GM21526 (cell line): ENCODE measurements at regions not wholly inside any gene's neighbourhood (a gene's known extent, or its start where the extent isn't known, plus 50 kb on each side); places are given as distances from the start of the nearest gene placed in this dataset.
A peak's percentile ranks its signal among the peaks of the same experiment; 100 is the strongest.

Experiments used
- ATAC-seq: cut with Tn5 transposase; IDR thresholded peaks from one replicate; pipeline ENCODE4 v1.9.1; 2021; ENCODE audit warnings: moderate library complexity; ENCODE audit not compliant: unreplicated experiment, low FRiP score

DNA sequence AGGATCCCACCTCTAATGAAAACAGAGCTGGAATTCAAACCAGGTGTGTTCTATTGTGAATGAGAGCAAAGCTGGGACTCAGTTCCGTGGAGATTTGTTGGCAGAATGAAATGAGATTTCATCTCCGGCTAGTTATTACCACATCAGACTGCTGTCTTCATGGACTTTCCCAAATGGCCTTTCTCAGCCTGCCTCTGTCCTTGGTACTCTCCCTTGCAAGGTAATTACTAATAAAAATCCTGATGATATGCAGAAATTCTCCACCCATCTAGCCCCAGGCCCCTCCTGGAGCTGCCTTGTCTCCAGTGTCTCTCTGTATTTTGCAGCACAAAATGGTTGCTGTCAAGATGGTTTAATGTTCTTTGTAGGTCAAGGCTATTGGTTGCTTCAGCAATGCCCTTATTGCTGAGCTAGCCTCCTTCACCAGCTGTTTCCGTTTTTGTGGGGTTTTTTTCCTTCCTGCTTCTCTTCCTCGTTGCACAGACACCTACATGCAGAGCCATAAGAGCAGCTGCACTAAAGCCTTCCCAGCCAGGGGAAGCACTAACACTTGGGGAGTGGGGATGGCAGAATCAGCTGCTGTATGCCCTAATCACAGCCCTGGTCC lies 185.0 kb upstream of the GHITM start:
- ATAC-seq: no peak

DNA sequence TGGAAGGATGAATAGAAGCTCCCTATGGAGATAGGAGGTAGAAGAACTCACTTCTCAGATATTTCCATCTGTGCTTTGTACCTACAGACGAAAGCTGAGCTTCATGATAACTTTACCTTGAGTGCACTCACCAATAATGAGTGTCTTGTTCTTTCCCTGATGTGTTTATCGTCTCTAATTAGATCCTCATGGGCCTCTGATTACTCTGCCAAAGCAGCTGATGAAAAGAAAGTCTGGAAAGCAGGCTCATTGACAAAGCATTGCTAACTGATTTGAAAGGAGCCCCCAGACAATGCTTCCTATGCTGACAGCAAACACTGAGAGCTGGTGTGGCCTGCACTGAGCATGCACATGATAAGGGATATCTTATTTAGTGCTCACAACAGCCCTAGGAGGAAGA lies 183.9 kb upstream of the GHITM start:
- ATAC-seq: no peak

DNA sequence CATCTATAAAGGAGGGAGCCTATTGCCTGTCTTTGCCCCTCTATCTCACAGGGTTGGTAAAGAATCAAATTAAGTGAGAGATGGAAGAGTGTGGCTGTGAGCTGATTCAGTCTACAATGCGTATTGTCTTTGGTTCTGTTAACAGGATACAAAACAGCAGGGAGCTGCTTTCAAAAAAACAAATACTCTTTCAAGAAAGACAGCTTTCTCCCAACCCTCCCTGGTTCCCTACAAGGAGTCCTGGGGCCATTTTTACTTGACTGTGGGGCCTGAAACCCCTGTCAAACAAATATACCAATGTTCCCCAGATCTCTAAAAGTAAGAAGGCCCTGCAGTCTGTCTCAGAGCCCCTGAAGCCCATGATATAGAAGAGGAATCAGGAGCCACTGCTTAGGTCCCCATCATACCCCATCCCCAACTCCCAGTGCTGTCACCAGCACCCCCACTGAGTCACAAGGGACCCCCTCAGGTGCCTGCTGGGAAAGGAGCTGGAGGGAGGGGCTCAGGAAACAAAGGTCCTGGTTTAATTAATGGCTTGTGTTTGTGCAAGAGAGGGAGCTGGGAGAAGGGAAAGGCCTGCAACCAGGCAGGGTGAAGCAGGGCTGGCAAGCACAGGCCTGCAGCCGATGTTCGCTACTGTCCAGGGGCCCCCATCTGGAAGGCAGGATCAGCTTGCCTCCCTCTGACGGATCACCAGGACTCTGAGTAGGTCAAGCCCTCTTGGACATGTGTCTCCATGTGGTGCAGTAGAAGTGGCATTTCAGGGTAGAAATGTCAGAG lies 182.0 kb upstream of the GHITM start:
- ATAC-seq: no peak

DNA sequence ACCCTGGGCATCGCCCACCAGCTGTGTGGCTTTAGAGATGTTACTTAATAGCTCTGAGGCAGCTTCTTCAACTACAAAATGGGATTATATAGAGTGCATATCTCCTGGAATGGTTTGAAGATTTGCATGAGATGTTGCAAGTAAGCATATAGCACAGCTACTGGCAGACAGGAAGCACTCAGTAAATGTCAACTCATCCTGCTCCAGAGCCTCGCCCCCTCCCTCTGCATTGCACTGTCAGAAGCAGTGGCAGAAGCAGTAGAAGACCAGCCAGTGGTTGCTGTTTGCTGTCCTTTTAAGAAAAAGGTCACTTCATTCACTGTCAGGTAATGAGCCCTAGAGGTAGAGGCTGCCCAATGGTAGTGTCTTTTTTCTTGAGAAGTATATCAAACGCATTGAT lies 180.0 kb upstream of the GHITM start:
- no peak for ATAC-seq

DNA sequence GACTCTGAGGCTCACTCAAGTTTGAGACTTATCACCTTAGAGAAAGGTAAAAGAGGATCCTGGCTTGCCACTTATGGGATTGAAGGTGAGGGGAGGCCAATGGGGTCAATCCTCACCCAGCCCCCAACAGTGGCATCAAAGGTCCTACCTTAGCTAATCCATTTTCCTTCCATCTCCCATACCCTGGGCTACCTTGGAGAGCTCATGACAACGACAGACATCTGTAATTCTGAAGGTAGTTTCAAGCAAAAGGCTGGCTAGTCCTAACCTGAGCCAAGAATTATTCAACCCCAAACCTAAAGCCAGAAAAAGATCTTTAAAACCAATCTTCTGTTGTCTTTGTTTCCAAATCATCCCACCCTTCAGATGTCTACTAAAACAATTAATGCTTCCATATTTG lies 179.2 kb upstream of the GHITM start:
- ATAC-seq: no peak

DNA sequence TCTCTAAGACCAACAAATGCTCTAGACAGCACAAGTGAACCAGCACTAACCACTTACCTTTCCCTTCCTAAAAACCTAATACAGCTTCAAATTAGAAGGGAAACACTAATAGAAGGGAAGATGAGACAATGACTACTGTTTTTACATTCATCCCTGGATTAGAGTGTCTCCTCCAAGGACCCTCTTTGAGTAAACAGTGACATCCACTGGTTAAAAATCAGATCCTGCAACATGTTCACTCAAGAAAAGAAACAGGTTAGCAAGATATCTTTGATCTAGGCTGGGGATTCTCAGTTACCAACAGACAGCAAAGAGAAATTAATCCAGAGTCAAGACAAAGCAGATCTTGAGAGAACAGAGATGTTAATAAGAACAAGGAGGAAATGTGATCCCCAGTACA lies 177.7 kb upstream of the GHITM start:
- ATAC-seq: no peak

DNA sequence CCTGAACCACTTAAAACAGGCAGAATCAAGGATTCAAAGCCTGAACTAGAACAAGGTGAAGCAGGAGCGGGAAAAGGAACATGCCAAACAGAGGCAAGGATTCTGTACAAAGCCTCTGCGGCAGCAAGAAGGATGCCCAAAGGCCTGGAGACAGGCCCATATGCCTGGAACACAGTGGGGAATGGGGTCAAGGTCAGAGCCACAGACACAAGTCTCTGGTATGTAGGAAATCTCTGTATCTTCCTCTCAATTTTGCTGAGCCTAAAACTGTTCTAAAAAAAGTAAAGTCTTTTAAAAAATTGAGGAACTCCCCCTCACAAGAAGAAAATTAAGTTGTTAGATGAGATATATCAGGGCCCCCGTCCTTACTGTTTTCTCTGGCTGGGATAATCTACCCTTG lies 175.9 kb upstream of the GHITM start:
- no peak for ATAC-seq

DNA sequence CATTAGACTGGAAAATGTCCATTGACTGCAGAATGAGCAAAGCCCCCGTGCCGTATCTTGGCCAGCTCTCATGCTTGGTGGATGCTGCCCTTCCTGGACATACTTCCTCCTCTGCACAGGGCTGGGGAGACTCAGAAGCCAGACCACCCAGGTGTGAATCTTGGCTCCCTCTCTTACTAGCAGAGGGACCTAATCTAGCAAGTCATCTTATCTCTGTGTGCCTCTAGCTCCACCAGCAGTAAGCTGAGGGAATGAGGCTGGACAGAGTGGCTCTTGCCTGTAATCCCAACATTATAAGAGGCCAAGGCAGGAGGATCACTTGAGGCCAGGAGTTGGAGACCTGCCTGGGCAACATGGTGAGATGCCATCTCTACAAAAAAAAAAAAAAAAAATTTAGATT lies 173.8 kb upstream of the GHITM start:
- no peak for ATAC-seq

DNA sequence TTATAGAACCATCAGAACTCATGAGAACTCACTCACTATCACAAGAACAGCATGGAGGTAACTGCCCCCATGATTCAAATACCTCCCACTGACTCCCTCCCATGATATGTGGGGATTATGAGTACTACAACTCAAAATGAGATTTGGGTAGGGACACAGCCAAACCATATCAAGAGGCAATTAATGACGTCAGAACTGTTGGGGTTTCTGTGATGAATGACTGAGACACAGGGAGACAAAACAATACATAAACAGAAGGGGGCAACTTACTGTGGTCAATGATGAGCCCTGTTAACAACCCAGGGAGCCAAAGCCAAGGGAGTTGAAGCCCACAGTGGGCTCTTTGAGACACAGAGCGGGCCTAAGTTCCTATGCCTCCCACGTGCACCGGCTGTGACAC lies 171.3 kb upstream of the GHITM start:
- ATAC-seq: no peak

DNA sequence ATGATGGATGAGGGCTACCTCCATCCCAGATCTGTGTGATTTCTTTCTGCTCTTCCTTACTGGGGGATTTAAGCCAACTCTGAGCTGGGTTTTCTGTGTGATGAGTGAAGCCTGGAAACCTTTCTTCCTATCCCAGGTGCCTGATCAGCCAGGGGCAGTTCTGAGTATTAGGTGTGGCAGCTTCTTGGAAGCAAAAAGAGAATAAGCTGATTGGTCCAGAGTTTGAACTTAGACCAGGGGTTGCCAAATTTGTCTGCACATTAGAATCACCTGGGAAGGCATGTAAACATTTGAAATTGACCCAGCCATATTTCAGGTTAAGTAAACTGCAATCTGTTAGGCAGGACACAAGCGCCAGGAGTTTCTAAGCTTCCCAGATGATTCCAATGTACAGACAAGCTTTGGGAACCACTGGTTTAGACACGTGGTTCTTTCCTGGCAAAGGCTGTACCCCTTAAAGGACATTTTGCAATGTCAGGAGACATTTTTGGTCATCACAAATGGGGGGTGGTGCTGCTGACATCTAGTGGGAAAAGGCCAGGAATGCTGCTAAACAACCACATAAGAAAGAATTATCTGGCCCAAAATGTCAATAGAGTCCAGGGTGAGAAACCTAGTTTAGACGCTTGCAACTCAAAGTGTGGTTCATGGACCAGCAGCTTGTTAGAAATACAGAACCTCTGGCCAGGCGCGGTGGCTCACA lies 160.5 kb upstream of the GHITM start:
- no peak for ATAC-seq

DNA sequence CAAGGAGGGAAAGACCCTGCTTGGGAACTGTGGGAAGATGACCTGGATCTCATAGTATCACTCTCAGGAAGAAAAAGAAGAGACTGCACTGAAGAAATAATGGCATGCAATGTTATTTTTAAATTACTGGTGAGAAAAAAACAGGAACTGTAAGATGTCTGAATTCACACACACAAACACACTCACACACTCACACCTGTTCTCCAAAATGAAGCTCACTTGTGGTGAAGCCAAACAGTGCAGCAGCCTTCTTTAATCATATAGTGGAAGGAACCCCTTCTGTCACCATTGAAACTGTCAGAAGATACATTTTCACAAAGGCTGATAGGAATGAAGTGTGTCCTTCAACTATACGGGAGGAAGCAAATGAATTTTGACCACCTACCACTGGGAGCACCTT lies 156.5 kb upstream of the GHITM start:
- ATAC-seq: peak; percentile 46

DNA sequence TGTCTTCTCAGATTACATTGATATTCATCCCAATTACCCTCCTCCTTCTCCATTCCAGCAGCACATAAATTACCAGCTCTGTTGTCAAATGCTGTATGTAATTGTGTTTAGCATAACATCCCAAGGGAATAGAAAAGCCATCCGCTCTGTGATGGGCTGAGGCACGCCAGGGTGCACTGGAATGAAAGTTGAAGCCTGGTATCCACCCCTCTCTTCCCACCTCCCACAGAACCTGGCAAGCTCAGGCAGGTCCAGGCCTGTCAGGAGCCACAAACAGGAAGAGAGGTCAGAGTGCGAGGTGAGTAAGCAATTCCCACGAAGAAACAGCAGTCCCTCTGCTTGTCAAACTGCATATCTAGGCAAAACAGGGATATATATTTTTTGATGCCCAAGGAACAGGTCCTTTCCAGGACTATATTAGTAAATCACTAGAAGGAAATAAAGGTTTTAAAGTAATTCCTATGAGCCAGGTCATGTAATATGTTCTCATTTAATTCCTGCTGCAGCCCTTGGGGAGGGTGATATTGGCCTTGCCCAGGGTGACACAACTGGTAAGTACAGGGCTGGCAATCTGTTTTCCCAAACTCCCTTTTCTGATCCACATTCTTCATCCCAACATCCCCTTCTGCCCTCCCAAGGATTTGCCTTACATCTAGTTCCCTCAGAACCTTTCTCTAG lies 155.6 kb upstream of the GHITM start:
- ATAC-seq: no peak

DNA sequence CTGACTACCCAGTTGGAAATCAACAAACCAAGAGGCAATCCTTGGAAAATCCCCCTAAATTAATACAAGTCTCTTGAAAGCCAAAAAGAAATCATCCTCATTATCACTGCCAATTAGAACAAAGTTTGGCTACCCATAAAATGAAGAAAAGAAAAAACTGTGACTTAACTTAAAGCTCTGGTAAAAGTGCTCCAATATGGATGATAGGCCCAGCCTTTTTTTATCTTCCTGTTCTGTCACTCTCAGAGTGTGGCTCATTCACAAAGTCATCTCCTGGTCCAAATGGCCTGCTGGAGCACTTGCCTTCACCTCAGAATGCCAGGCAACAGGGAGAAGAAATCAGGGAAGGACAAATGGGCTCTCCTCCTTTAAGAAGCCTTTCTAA lies 155.1 kb upstream of the GHITM start:
- ATAC-seq: no peak

DNA sequence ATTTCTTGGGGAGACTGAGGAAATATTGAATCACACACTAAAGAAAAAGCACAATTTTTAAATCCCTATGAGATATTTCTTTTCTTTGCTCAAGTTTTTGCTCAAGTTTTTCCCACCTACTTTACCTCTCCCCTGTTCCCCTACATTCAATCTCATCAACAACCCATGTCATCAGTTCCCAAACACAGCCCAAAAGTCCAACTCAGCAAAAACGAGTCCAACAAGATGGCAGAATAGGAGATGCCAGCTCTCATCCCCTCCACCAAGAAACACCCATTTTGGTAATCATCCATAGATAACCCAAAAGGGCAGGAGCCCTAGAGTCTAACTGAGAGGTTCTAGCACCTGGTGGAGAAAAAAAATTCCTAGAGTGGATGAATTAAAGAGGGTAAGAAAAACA lies 152.5 kb upstream of the GHITM start:
- ATAC-seq: no peak

DNA sequence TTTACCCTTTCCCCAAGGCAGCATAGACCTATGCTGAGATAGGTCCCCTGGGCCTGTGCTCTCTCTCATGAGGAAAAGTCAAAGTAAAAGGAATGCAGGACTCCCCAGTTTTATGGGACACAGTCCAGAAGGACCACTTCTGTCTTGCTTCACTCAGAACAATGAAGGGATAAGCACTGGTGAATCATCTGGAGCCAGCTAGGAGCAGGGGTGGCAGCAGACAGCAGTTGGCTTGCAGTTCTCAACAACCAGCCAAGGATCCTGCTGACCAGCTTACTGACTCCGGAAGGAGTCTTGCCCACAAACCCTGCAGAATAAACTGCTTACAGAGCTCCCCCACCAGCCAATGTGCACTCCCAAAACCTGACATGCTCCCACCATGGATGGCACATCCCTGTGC lies 152.1 kb upstream of the GHITM start:
- no peak for ATAC-seq

DNA sequence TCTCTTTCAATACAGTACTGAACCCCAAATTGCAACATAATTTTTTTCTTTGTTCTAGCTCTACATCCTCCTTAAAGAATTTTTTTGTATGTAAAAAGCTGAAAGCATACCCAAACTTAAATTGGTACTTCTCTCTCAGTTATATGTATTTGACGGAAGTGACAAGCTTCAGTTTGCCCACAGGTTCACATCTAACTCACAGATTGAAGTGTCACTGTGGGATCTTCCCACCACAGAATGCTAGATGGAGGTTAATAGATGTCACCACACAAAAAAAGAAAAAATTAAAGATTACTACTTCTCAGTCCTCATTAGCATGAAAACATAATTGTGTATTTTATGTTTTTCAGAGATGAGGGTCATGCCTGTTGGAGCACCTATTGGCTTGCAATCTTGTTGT lies 150.9 kb upstream of the GHITM start:
- no peak for ATAC-seq

DNA sequence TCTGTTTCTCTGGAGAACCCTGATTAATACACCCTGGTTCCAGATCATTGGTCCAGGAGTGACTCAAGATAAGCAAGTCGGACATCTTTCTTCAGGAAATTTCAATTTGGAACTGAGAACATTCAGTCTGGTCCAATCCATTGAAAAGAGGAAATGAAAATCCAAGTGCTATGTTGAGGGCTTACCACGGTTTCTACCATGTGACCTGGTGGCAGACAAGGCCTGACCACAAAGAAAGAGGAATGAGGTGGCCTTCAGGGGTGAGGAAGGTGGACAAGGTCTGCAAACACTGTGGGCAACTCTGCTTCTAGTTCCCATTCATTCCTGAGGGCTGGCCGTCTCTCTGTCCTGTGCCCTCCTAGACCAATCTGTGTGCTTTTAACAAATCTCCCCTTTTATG lies 149.2 kb upstream of the GHITM start:
- ATAC-seq: peak; percentile 95

DNA sequence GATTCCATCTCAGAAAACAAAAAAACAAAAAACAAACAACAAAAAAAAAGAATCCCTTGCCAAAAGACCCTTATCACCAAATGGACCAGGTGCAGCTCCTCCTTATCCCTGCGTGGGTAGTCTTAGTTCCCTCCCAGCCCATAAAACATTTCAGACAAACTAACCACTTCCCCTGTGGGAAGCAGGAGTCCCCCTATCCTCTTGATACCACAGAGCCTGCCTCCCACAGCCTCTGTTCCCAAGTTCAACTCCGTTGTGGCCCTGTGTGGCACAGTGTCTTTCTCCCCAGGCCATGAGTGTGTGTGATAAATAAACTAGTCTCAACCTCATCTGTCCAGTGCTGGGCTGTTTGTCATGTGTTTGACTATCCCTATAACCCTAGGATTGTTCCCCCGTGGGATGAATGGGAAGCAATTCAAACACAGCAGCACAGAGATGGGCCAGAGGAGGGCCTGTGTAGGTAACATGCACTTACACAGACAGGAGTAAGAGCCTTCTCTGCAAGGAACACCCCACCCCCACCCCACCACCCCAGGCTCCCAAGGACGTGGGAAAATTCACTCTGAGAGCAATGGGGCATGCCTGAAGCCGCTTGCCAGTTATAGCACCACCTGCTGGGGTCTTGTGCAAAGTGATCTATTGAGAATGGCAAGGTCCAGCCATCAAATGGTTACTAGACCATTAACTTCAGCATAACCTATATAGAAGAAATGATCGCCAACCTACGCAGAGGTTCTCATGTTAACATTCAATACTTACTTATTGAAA lies 147.1 kb upstream of the GHITM start:
- ATAC-seq: no peak

DNA sequence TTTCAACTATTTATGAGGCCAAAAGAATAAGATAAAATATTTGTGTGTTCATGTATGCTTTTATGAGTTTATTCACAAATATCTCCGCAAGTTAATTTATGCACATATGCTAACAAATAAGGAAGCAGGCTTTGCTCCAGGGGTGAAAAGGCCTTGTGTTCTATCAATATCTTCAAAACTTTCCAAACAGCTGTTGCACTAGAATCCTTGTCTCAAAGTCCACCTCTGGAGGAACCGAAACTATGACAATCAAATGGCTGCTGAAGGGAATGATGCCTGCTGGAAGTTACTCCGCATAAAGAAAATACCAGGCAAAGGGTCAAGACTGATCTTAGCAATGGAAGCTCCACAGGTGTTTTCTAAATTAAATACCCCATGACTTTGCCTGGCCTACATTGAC lies 145.0 kb upstream of the GHITM start:
- no peak for ATAC-seq

DNA sequence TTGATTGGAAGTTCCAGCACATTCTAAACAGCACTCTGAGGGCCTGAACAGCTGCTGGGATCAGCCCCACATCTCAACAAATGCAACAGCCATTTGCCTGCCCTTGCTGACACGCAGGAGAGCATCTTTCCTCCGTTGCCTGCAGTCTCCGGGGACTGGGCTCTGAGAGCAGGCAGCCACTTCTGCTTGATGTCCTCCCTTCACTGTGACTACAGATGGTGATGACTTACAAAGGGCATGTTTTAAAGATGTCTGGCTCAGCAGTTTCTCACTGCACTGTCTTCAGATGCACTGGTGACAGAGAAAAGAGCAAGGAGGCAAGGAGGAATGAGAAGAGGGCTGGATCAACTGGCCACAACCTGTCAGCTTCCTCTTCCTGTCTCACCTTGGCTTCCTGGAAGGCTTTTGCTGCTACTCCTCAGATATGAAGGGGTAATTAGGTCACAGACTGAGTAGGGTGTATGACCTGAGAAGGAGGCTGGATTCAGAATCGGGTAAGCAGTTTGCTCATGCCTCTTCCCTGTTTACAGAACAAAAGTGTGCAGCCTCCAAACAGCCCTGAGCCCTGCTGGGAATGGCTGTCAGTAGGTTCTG lies 143.5 kb upstream of the GHITM start:
- ATAC-seq: no peak
